GM19043 (cell line): ENCODE measurements at regions not wholly inside any gene's neighbourhood (a gene's known extent, or its start where the extent isn't known, plus 50 kb on each side); places are given as distances from the start of the nearest gene placed in this dataset.

Source experiments
- ATAC-seq: cut with Tn5 transposase; IDR thresholded peaks from one replicate; pipeline ENCODE4 v1.9.1; 2021; ENCODE audit warnings: low read depth; ENCODE audit not compliant: unreplicated experiment

- ATAC-seq = no peak
These were observed 60.8 kb upstream of the NUDT12 start for GRCh38 chr5:103623425-103623824.

DNA sequence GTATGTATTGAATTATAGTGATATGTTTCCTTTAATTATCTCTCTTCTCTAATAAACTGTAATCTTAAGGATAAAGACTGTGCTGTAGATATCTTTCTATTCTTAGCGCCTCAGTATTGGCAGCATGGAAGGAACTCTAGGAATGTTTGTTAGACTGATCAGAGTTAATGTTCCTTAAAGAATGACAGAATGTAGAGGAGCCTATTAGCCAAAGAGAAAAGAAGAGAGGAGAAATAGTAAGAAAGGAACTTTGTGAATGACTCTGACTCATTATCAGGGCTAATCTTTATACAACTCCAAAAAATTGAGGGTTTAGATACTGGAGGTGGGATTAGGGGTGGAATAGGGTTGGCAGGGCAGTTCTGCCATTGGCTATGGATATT, 59.0 kb upstream of the NUDT12 start:
- no peak for ATAC-seq

- no peak for ATAC-seq
These were observed 58.4 kb upstream of the NUDT12 start for GRCh38 chr5:103620851-103621547.

DNA sequence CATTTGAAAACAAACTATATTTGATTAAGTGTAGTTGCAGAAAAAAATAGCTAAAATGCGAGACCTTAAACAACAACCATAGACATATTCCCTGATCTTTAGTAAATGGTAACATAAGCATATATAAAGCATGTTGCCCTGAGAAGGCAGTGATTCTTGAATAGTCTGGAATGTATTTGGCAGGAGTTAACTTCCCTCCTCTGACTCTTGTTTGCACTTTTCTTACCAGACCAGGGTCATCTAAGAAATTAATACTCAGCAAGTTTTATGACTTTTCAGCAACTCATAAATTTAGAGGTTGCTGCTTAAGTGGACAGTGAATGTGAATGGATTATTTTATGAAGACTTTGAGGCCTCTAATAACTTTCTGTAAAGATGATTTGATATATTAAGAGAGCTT, 55.3 kb upstream of the NUDT12 start:
- ATAC-seq = no peak

GRCh38 chr5:103617090-103617489, 54.5 kb upstream of the NUDT12 start:
- ATAC-seq = no peak

DNA sequence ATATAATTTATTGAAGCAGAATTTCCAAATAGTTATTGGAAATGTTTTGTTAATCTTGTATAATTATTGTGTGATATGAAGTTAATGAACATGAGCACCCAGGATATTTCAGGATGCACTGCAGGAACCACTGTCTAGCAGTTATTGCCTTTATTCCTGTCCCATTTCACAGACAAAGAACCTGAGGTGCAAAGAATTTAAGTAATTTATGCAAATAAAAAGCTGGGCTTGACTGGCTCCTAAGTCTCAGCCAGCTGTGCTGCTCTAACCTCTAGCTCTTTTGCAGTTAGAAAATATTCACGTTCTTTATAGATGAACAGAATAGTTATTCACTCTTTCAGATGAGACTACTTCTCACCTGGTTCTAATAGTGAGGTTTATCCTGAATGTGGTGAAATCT, 50.0 kb upstream of the NUDT12 start:
- ATAC-seq = no peak
